Mesodermal cell (in vitro differentiated cells): ENCODE measurements at regions not wholly inside any gene's neighbourhood (a gene's known extent, or its start where the extent isn't known, plus 50 kb on each side); places are given as distances from the start of the nearest gene placed in this dataset.

Source experiments
- H3K27ac ChIP-seq: 2 replicates; pipeline ENCODE4 v1.7.0; 2013; ENCODE audit warnings: mild to moderate bottlenecking, low read depth, low read length, moderate library complexity; ENCODE audit not compliant: severe bottlenecking
- H3K36me3 ChIP-seq: 2 replicates; pipeline ENCODE4 v1.7.1; 2013; ENCODE audit warnings: mild to moderate bottlenecking, low read length, moderate library complexity; ENCODE audit not compliant: control insufficient read depth, insufficient read depth
- H3K4me1 ChIP-seq: one replicate; pipeline ENCODE4 v1.7.1; 2013; ENCODE audit warnings: mild to moderate bottlenecking, low read length; ENCODE audit not compliant: insufficient read depth, control insufficient read depth, poor library complexity, severe bottlenecking
- H3K4me3 ChIP-seq: 2 replicates; pipeline ENCODE4 v1.7.0; 2013; ENCODE audit warnings: low read length, control low read depth, mild to moderate bottlenecking; ENCODE audit not compliant: insufficient read depth, poor library complexity, severe bottlenecking; ENCODE audit errors: extremely low read depth
- H3K9me3 ChIP-seq: 2 replicates; pipeline ENCODE4 v1.7.1; 2013; ENCODE audit warnings: mild to moderate bottlenecking, low read length, moderate library complexity; ENCODE audit not compliant: control insufficient read depth
- WGBS, 2 experiments: methylation state at CpG; one replicate each; pipeline ENCODE4 v1.1.5; 2013; ENCODE audit warnings: missing lambda C conversion rate in 2 of 2; ENCODE audit not compliant: insufficient coverage in 2 of 2; 5-methylcytosine and 5-hydroxymethylcytosine counted together

- Histone ChIP-seq H3K4me3 (no peak overlapping the region), H3K36me3 (no peaks in the 10 kb centered on the region), H3K9me3 (no peaks in the 10 kb centered on the region), H3K4me1 (peaks cover 48% of the 10 kb centered on the region), H3K27ac (no peak overlapping the region)
- WGBS, 2 experiments = 79 to 80% methylated on average over 4 of the region's 5 CpGs
Measured at GRCh38 chr14:49972131-49972671, 79.3 kb downstream of the ARF6 start.

- H3K36me3 ChIP-seq = no peaks in the 10 kb centered on the region
- H3K27ac ChIP-seq = no peak overlapping the region
- 75% methylated on average over 2 of the region's 4 CpGs; no CpG with 5 or more reads in 1 of the 2 experiments for WGBS, 2 experiments
- no peaks in the 10 kb centered on the region for H3K9me3 ChIP-seq
- no peak overlapping the region for H3K4me3 ChIP-seq
- peaks cover 46% of the 10 kb centered on the region for H3K4me1 ChIP-seq
Measured at GRCh38 chr14:49972823-49973222, 79.9 kb downstream of the ARF6 start.

GRCh38 chr14:49975276-49975675 lies 82.4 kb downstream of the ARF6 start:
- peaks cover 46% of the 10 kb centered on the region for H3K4me1 ChIP-seq
- H3K36me3 ChIP-seq = no peaks in the 10 kb centered on the region
- H3K27ac ChIP-seq = peak overlapping the region; percentile 57
- no peak overlapping the region for H3K4me3 ChIP-seq
- 62% methylated on average over 2 of the region's 2 CpGs; no CpG with 5 or more reads in 1 of the 2 experiments for WGBS, 2 experiments
- H3K9me3 ChIP-seq = no peaks in the 10 kb centered on the region

GRCh38 chr14:49975799-49976198 lies 82.9 kb downstream of the ARF6 start:
- WGBS, 2 experiments = 100% methylated on average over 3 of the region's 3 CpGs; no CpG with 5 or more reads in 1 of the 2 experiments
- no peaks in the 10 kb centered on the region for H3K9me3 ChIP-seq
- H3K27ac ChIP-seq = peak overlapping the region; percentile 57
- no peaks in the 10 kb centered on the region for H3K36me3 ChIP-seq
- H3K4me1 ChIP-seq = peaks cover 46% of the 10 kb centered on the region
- H3K4me3 ChIP-seq = no peak overlapping the region

- peaks cover 35% of the 10 kb centered on the region for H3K4me1 ChIP-seq
- H3K9me3 ChIP-seq = no peaks in the 10 kb centered on the region
- 87 to 95% methylated on average over 5 of the region's 5 CpGs for WGBS, 2 experiments
- no peak overlapping the region for H3K4me3 ChIP-seq
- H3K27ac ChIP-seq = no peak overlapping the region
- H3K36me3 ChIP-seq = no peaks in the 10 kb centered on the region
Measured at GRCh38 chr14:49977126-49977841, 84.4 kb downstream of the ARF6 start.

GRCh38 chr14:49980027-49980426 lies 87.1 kb downstream of the ARF6 start:
- H3K4me1 ChIP-seq = peaks cover 21% of the 10 kb centered on the region
- no peaks in the 10 kb centered on the region for H3K36me3 ChIP-seq
- no peak overlapping the region for H3K4me3 ChIP-seq
- no peak overlapping the region for H3K27ac ChIP-seq
- H3K9me3 ChIP-seq = no peaks in the 10 kb centered on the region

GRCh38 chr14:49982082-49982481 lies 89.2 kb downstream of the ARF6 start:
- no peaks in the 10 kb centered on the region for H3K9me3 ChIP-seq
- WGBS, 2 experiments = 91 to 96% methylated on average over 5 to 7 of the region's 7 CpGs
- no peaks in the 10 kb centered on the region for H3K36me3 ChIP-seq
- H3K4me1 ChIP-seq = peaks cover 13% of the 10 kb centered on the region
- no peak overlapping the region for H3K4me3 ChIP-seq
- H3K27ac ChIP-seq = no peak overlapping the region

GRCh38 chr14:49982501-49982951 lies 89.6 kb downstream of the ARF6 start:
- no peak overlapping the region for H3K27ac ChIP-seq
- 92 to 100% methylated on average over 2 to 5 of the region's 9 CpGs for WGBS, 2 experiments
- H3K36me3 ChIP-seq = no peaks in the 10 kb centered on the region
- no peak overlapping the region for H3K4me3 ChIP-seq
- H3K4me1 ChIP-seq = peaks cover 10% of the 10 kb centered on the region
- no peaks in the 10 kb centered on the region for H3K9me3 ChIP-seq

- no peak overlapping the region for H3K27ac ChIP-seq
- no peaks in the 10 kb centered on the region for H3K9me3 ChIP-seq
- no peaks in the 10 kb centered on the region for H3K36me3 ChIP-seq
- H3K4me1 ChIP-seq = peaks cover 19% of the 10 kb centered on the region
- no CpG with 5 or more reads among the region's 2 CpGs for WGBS, 2 experiments
- H3K4me3 ChIP-seq = no peak overlapping the region
Measured at GRCh38 chr14:49984424-49984823, 91.5 kb downstream of the ARF6 start.

- no peaks in the 10 kb centered on the region for H3K36me3 ChIP-seq
- no peak overlapping the region for H3K4me3 ChIP-seq
- H3K9me3 ChIP-seq = no peaks in the 10 kb centered on the region
- H3K4me1 ChIP-seq = peaks cover 19% of the 10 kb centered on the region
- WGBS, 2 experiments = 87 to 88% methylated on average over 6 of the region's 6 CpGs
- peak overlapping the region; percentile 88 for H3K27ac ChIP-seq
Measured at GRCh38 chr14:49986343-49987014, 93.6 kb downstream of the ARF6 start.
